ENCODE measurements at regions not wholly inside any gene's neighbourhood (a gene's known extent, or its start where the extent isn't known, plus 50 kb on each side); places are given as distances from the start of the nearest gene placed in this dataset.

GRCh38 chr12:45568808-45569207 lies 160.7 kb upstream of the ARID2 start:
- TF ChIP-seq, protein P1, sequence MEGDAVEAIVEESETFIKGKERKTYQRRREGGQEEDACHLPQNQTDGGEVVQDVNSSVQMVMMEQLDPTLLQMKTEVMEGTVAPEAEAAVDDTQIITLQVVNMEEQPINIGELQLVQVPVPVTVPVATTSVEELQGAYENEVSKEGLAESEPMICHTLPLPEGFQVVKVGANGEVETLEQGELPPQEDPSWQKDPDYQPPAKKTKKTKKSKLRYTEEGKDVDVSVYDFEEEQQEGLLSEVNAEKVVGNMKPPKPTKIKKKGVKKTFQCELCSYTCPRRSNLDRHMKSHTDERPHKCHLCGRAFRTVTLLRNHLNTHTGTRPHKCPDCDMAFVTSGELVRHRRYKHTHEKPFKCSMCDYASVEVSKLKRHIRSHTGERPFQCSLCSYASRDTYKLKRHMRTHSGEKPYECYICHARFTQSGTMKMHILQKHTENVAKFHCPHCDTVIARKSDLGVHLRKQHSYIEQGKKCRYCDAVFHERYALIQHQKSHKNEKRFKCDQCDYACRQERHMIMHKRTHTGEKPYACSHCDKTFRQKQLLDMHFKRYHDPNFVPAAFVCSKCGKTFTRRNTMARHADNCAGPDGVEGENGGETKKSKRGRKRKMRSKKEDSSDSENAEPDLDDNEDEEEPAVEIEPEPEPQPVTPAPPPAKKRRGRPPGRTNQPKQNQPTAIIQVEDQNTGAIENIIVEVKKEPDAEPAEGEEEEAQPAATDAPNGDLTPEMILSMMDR (IDR thresholded peaks at IDR 0.05; ENCODE audit: low read length): no peak
- TF ChIP-seq EZH2 (optimal IDR thresholded peaks at IDR 0.05; ENCODE audit: low read depth, low read length): no peak
- no peak for TF ChIP-seq EZH2phosphoT487 (IDR thresholded peaks at IDR 0.05; ENCODE audit: low read length)

All from MM.1S (cell line).